ELR (cell line): ENCODE measurements at regions not wholly inside any gene's neighbourhood (a gene's known extent, or its start where the extent isn't known, plus 50 kb on each side); places are given as distances from the start of the nearest gene placed in this dataset.

Experiments
- DNase-seq: peaks from one replicate; pipeline ENCODE4 v3.0.0-alpha.2; 2015; ENCODE audit warnings: low read depth

DNA sequence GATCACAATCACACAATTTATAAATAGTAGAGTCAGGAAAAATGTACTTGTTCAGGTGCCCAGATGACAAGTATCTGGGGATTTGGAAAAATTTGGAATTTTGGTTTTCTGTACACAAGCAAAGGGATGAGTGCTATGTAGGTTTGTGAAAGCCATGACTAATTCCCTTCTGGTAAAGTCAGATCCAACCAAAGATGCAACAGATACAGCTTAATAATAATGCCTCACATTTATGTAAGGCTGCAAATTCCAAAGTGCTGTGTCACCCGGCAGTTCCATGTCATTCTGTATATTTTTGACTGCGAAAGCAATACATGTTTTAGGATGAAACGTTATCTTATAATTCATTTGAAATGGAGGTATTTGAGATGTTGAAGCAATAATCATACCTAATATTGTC, 102.7 kb upstream of the AGBL1 start:
- DNase-seq: peak; percentile 28

- no peak for DNase-seq
Observed at GRCh38 chr15:85977586-85977985, 102.1 kb upstream of the AGBL1 start.

DNA sequence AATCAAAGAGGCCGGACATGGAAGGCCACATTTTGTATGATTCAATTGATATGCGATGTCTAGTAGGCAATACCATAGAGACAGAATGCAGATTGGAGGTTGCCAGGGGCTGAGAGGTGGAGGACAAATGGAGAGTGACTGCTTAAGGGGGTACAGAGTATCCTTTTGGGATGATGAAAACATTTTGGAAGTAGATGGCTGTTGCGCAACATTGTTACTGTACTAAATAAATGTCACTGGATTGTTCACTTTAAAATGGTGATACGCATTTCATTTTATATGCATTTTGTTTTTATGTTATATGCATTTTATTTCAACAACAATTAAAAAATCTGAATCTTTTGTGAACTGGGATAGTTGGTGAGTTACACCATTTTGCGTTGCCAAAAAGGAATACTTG, 99.7 kb upstream of the AGBL1 start:
- DNase-seq: no peak

GRCh38 chr15:85980946-85981345, 98.7 kb upstream of the AGBL1 start:
- DNase-seq: no peak

DNA sequence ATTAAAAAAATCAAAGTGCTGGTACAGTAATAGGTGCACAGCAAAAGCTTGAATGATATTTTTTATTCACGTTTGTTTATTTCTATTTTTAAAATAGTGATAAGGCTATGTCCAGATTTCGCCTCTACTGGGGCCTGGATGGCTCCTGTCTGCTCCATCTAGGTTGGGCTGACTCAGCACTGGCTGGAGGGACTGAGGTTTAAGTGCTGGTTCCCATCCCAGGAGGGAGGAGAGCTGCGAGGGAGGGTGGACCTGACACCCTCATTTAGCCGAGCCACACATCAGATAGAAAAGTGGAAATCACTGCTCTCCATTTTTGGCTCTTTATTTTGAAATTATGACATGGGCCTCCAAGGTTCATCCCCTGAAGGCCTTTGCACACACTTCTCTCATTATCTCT, 95.4 kb upstream of the AGBL1 start:
- no peak for DNase-seq

DNA sequence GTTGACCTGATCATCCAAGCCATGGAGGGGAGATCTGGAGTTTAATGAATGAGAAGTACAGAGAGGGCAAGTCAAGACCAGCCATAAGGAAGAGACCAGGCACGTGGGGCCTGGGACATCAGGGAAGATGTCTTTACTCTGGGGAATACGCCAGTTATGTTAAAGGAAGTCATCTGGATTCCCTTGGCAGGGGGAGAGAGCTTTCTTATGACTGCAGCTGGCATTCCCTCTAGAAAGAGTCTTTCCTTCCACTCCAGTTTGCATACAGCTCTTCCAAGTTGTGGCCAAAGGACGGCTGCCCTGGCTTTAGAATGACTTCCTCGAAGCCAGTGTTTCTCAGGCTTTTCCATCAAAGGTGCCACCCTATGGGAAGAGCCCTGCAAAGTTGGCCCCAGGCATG, 93.6 kb upstream of the AGBL1 start:
- no peak for DNase-seq

DNA sequence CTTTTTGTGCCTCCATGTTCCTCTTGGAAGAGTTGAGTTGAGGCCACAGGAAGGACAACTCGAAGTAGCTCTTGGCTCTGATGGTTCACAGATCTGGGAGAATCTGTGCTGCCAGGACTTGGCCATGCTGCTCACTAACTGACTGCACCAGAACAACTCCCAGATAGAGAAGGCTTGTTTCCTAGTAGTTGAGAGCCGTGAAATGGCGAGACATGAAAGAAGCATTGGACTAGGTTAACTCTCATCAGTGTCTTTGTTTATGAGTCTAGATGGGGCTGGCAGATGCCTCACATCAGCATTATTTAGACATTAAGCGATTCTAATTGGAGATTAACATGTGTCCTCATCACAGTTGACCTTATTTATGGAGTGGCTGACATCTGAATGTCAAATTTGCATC, 92.9 kb upstream of the AGBL1 start:
- DNase-seq: no peak

GRCh38 chr15:85988741-85989140, 90.9 kb upstream of the AGBL1 start:
- DNase-seq: no peak

- DNase-seq: no peak
Observed at GRCh38 chr15:85992224-85992623, 87.4 kb upstream of the AGBL1 start.

GRCh38 chr15:85993116-85993515, 86.6 kb upstream of the AGBL1 start:
- no peak for DNase-seq

- no peak for DNase-seq
Observed at GRCh38 chr15:85997618-85998017, 82.1 kb upstream of the AGBL1 start.

- DNase-seq: no peak
Observed at GRCh38 chr15:85999658-86000057, 80.0 kb upstream of the AGBL1 start.

GRCh38 chr15:86001200-86001599, 78.5 kb upstream of the AGBL1 start:
- DNase-seq: no peak

GRCh38 chr15:86002444-86002843, 77.2 kb upstream of the AGBL1 start:
- DNase-seq: no peak

GRCh38 chr15:86004061-86004460, 75.6 kb upstream of the AGBL1 start:
- no peak for DNase-seq

GRCh38 chr15:86006546-86006945, 73.1 kb upstream of the AGBL1 start:
- no peak for DNase-seq

GRCh38 chr15:86009727-86010126, 69.9 kb upstream of the AGBL1 start:
- DNase-seq: no peak

DNA sequence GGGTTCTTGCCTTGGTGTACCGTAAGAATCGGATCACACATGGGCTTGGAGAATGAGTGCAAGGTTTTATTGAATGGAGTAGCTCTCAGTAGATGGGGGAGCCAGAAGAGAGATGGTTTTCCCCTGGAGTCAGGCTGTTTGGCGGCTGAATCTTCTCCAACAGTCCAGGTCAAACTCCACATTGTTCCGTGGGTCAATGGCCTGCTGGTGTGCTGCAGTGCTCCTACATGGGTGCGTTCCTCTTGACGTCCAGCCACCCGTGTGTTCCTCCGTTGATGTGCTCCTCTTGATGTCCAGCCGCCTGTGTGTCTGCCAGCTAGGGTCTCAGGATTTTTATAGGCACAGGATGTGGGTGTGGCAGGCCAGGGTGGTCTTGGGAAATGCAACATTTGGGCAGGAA, 69.3 kb upstream of the AGBL1 start:
- no peak for DNase-seq

DNA sequence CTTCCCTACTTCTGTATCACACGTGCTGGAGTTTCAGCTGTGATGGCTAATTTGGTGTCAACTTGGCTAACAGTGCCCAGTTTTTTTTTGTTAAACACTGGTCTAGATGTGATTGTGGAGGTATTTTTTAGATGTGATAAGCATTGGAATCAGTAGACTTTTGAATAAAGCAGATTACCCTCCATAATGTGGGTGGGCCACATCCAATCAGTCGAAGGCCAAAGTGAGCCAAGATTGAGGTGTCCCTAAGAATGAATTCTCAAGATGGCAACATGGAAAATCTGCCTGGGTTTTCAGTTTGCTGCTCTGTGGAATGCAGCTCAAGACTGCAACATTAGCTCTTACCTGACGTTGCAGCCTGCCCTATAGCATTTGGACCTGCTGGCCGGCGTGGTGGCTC, 68.8 kb upstream of the AGBL1 start:
- no peak for DNase-seq

GRCh38 chr15:86014016-86014415, 65.7 kb upstream of the AGBL1 start:
- DNase-seq: no peak

DNA sequence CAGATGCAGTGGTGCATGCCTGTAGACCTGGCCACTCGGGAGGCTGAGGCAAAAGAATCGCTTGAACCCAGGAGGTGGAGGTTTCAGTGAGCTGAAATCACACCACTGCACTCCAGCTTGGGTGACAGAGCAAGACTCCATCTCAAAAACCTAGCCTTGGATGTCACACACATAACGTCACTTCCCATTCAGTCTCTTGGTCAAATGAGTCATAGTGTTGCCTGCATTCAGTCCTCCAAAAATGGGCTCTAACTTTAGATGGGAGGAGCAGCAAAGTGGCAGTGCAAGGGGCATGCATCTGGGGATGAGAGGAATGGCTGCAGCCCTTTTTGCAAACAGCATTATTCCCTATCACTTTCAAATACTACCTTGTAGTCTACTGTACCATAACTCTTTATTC, 62.9 kb upstream of the AGBL1 start:
- DNase-seq: no peak

DNA sequence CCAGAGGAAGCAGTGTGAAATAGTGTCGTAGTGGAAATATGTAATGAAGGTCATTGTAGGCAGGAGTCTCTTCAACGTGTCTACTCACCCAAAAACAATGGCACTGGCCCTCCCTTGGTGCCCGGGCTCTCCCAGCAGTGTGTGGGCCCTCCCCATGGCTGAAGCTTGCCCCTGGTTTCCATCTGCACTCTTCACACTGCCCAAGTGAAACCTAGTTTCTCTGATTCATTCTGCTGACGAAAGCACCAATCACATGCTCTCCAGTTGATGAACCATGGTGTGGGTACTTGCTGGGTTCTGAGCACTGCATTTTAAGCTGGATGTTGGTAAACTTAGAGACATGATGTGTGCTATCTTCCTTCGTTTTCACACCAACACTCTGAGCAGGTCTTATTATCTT, 61.0 kb upstream of the AGBL1 start:
- DNase-seq: no peak

- DNase-seq: peak; percentile 27
Observed at GRCh38 chr15:86021281-86022264, 58.1 kb upstream of the AGBL1 start.

- no peak for DNase-seq
Observed at GRCh38 chr15:86028961-86029360, 50.7 kb upstream of the AGBL1 start.
